ENCODE measurements at regions not wholly inside any gene's neighbourhood (a gene's known extent, or its start where the extent isn't known, plus 50 kb on each side); places are given as distances from the start of the nearest gene placed in this dataset.

- no peak for DNase-seq (ENCODE audit: low read depth, low spot score)
- no peak for TF ChIP-seq CTCF (IDR thresholded peaks at IDR 0.05; ENCODE audit: insufficient read depth, low read length, missing control alignments)
- ChIA-PET CTCF (interaction anchor here (0.6 to 1.5 kb wide), 3 partner anchors 9 to 1040 kb away, joined by 3 read pairs; no protein-coding TSS in a partner anchor), POLR2A (no interaction called here)
- no peak overlapping the region for H3K4me3 ChIP-seq (ENCODE audit: low read depth, low read length)
Measured at GRCh38 chr6:119677384-119677783, 327.8 kb upstream of the MAN1A1 start.

GRCh38 chr6:119676961-119677360, 327.4 kb upstream of the MAN1A1 start:
- DNase-seq (ENCODE audit: low read depth, low spot score) = no peak
- H3K4me3 ChIP-seq (ENCODE audit: low read depth, low read length) = no peak overlapping the region
- TF ChIP-seq CTCF (IDR thresholded peaks at IDR 0.05; ENCODE audit: insufficient read depth, low read length, missing control alignments) = no peak
- POLR2A ChIA-PET = no interaction called here
- CTCF ChIA-PET = interaction anchor here (0.6 to 1.5 kb wide), 3 partner anchors 9 to 1040 kb away, joined by 3 read pairs; no protein-coding TSS in a partner anchor

- ChIA-PET CTCF (interaction anchor here (1.5 kb wide), 2 partner anchors 8 to 48 kb away, joined by 3 read pairs; no protein-coding TSS in a partner anchor), POLR2A (no interaction called here)
- H3K4me3 ChIP-seq (ENCODE audit: low read depth, low read length) = no peak overlapping the region
- DNase-seq (ENCODE audit: low read depth, low spot score) = no peak
- no peak for TF ChIP-seq CTCF (IDR thresholded peaks at IDR 0.05; ENCODE audit: insufficient read depth, low read length, missing control alignments)
Measured at GRCh38 chr6:119676230-119676629, 326.7 kb upstream of the MAN1A1 start.

GRCh38 chr6:119673741-119674140, 324.2 kb upstream of the MAN1A1 start:
- POLR2A ChIA-PET = no interaction called here
- no peak for TF ChIP-seq CTCF (IDR thresholded peaks at IDR 0.05; ENCODE audit: insufficient read depth, low read length, missing control alignments)
- DNase-seq (ENCODE audit: low read depth, low spot score) = no peak
- CTCF ChIA-PET = interaction anchor here (1.1 kb wide), 1 partner anchor 339 kb away, joined by 3 read pairs; no protein-coding TSS in a partner anchor
- no peak overlapping the region for H3K4me3 ChIP-seq (ENCODE audit: low read depth, low read length)

GRCh38 chr6:119672725-119673124, 323.2 kb upstream of the MAN1A1 start:
- ChIA-PET CTCF (interaction anchor here (1.1 kb wide), 1 partner anchor 338 kb away, joined by 3 read pairs; no protein-coding TSS in a partner anchor), POLR2A (no interaction called here)
- DNase-seq (ENCODE audit: low read depth, low spot score) = no peak
- no peak overlapping the region for H3K4me3 ChIP-seq (ENCODE audit: low read depth, low read length)
- TF ChIP-seq CTCF (IDR thresholded peaks at IDR 0.05; ENCODE audit: insufficient read depth, low read length, missing control alignments) = no peak

GRCh38 chr6:119671105-119671504, 321.5 kb upstream of the MAN1A1 start:
- H3K4me3 ChIP-seq (ENCODE audit: low read depth, low read length) = no peak overlapping the region
- CTCF ChIA-PET = no interaction called here
- no peak for DNase-seq (ENCODE audit: low read depth, low spot score)
- no peak for TF ChIP-seq CTCF (IDR thresholded peaks at IDR 0.05; ENCODE audit: insufficient read depth, low read length, missing control alignments)
- POLR2A ChIA-PET = no interaction called here

Data from AG04449 (cell line).